ENCODE measurements at regions not wholly inside any gene's neighbourhood (a gene's known extent, or its start where the extent isn't known, plus 50 kb on each side); places are given as distances from the start of the nearest gene placed in this dataset.
"Not testable (repeated sequence)": the region's sequence is repeated elsewhere in the genome, so short reads cannot be mapped to it uniquely, and the experiment has no call there.

DNA sequence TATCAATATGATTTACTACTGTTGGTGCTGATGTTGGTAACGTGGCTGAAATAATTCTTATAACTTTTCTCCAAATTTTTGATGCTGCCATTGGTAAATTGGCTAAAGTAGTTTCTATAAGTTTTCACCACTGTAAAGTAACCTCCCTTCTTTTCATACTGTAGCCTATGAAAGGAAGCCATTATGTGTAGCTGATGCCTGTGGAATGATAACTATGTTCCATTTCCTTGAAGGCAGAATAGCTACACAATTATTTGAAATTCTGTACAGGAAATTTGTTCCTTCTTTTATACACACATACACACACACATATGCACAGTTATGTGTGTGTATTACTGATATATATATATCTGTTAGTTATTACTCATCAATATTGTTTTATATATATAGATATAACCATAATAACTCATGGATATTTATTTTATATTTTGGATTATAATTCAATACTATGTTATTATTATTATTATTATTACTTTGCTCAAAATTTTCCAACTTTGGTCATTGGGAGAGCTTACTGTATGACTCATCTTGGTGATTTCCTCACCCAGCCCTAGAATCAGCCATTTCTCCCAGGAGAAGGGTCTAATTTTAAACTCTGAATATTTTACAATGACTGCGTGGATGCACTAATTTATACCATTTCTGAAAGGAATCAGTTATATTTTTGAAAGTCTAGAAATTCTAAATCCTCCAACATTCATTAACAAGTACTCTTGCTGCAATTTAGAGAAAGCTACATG, 1677.7 kb downstream of the SUCLG1 start:
- TF ChIP-seq, protein P1, sequence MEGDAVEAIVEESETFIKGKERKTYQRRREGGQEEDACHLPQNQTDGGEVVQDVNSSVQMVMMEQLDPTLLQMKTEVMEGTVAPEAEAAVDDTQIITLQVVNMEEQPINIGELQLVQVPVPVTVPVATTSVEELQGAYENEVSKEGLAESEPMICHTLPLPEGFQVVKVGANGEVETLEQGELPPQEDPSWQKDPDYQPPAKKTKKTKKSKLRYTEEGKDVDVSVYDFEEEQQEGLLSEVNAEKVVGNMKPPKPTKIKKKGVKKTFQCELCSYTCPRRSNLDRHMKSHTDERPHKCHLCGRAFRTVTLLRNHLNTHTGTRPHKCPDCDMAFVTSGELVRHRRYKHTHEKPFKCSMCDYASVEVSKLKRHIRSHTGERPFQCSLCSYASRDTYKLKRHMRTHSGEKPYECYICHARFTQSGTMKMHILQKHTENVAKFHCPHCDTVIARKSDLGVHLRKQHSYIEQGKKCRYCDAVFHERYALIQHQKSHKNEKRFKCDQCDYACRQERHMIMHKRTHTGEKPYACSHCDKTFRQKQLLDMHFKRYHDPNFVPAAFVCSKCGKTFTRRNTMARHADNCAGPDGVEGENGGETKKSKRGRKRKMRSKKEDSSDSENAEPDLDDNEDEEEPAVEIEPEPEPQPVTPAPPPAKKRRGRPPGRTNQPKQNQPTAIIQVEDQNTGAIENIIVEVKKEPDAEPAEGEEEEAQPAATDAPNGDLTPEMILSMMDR (IDR thresholded peaks at IDR 0.05; ENCODE audit: control insufficient read depth, extremely low read depth, insufficient read depth), result no peak
- no peak for DNase-seq (ENCODE audit: low read depth)
- H3K4me3 ChIP-seq (ENCODE audit: low read depth, low read length), result no peak overlapping the region

DNA sequence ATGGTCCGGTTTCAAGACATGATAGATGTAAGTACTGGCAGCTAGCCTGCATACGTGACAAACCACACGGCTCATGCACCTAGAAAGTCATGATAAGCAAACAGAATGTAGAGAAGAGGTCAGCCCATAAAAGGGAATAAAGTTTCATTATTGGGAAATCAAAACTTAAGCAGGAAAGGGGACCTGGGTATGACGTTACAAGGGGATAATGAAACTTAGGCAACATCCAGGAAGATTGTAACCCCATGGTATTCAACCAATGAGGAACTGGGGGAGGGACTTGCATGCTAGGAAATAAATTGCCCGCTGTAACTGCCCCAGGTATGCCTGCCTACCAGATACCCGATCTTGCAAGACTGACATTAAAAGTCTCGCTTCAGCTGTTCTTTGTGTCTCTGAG, 1679.0 kb downstream of the SUCLG1 start:
- no peak overlapping the region for H3K4me3 ChIP-seq (ENCODE audit: low read depth, low read length)
- TF ChIP-seq, protein P1 (IDR thresholded peaks at IDR 0.05; ENCODE audit: control insufficient read depth, extremely low read depth, insufficient read depth), result no peak
- no peak for DNase-seq (ENCODE audit: low read depth)

DNA sequence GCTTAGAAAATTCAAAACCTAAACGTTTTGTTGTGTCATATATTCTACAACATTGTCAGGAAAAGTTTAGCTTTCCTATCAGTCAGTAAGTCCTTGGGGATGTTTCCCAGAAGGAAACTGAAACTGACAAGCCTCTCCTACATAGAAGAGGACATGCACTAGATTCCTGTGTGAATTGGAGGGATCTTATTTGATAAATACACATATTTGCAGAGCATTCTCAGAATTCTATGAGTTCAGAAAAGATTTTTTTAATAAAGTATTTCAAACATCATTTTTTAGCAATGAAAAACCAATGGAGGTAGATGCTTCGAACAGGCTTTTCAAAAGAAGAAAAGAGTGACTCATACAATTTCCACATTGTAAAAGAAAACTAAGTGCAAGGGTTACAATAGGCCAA, 1706.7 kb downstream of the SUCLG1 start:
- no peak overlapping the region for H3K4me3 ChIP-seq (ENCODE audit: low read depth, low read length)
- DNase-seq (ENCODE audit: low read depth), result no peak
- TF ChIP-seq, protein P1 (IDR thresholded peaks at IDR 0.05; ENCODE audit: control insufficient read depth, extremely low read depth, insufficient read depth), result no peak

DNA sequence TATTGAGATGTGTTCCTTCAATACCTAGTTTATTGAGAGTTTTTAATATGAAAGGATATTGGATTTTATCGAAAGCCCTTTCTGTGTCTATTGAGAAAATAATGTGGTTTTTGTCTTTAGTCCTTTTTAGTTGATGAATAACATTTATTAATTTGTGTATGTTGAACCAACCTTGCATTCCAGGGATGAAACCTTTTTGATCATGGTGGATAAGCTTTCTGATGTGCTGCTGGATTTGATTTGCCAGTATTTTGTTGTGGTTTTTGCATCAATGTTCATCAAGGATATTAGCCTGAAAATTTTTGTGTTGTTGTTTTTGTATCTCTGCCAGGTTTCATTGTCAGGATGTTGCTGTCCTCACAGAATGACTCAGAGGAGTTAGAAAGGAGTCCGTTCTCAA, 1710.4 kb downstream of the SUCLG1 start:
- H3K4me3 ChIP-seq (ENCODE audit: low read depth, low read length), result no peak overlapping the region
- DNase-seq (ENCODE audit: low read depth), result no peak
- TF ChIP-seq, protein P1 (IDR thresholded peaks at IDR 0.05; ENCODE audit: control insufficient read depth, extremely low read depth, insufficient read depth), result no peak

DNA sequence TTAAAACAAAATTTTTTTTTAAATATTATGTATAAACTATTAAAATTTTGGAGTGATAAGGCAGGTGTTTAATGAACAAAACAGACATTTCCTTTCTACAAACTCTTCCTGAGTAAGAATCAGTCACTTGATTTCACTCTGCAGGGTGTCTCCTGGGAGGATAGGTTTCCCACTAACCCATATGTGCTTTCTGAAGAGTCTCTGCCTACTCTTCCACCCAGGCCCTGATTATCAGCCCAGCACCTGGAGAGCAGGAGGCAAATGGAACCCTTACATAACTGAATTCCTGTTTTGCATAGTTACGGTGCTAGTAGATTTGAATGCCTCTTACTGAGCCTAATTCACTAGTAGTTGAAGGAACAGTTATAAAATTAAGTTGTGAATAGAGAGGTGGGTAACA, 1718.6 kb downstream of the SUCLG1 start:
- H3K4me3 ChIP-seq (ENCODE audit: low read depth, low read length), result no peak overlapping the region
- TF ChIP-seq, protein P1 (IDR thresholded peaks at IDR 0.05; ENCODE audit: control insufficient read depth, extremely low read depth, insufficient read depth), result no peak
- DNase-seq (ENCODE audit: low read depth), result no peak

DNA sequence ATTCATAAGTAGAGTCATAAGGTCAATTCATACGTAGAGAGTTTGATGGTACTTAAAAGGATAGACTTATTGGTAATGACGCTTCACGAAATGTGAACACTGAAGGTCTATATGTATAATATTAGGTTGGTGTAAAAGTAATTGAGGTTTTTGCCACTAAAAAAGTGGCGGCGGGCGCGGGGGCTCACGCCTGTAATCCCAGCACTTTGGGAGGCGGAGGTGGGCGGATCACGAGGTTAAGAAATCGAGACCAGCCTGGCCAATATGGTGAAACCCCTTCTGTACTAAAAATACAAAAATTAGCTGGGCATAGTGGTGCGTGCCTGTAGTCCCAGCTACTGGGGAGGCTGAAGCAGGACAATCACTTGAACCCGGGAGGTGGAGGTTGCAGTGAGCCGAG, 1721.1 kb downstream of the SUCLG1 start:
- not testable (repeated sequence) for DNase-seq (ENCODE audit: low read depth); H3K4me3 ChIP-seq (ENCODE audit: low read depth, low read length)

DNA sequence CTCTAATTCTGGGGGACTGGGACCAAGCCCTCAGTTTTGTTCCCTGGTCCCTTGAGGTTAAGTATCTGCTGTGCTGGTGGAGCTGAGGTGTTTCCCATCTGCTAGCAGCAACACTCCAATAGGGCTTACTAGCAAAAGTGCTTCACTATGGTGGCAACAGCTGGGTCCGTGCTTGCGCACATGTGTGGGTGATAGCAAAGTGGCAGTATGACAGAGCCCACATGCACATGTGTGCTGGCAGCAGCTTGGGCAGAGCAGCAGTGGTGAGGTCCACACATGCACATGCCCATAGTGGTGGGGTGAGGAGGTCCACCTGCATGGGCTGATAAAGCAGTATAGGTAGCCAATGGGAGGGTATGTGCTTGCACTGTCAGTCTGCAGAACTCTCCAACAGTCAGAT, 1723.7 kb downstream of the SUCLG1 start:
- DNase-seq (ENCODE audit: low read depth), result no peak
- TF ChIP-seq, protein P1 (IDR thresholded peaks at IDR 0.05; ENCODE audit: control insufficient read depth, extremely low read depth, insufficient read depth), result no peak
- H3K4me3 ChIP-seq (ENCODE audit: low read depth, low read length), result no peak overlapping the region
